ENCODE measurements at regions not wholly inside any gene's neighbourhood (a gene's known extent, or its start where the extent isn't known, plus 50 kb on each side); places are given as distances from the start of the nearest gene placed in this dataset.
"Not testable (repeated sequence)": the region's sequence is repeated elsewhere in the genome, so short reads cannot be mapped to it uniquely, and the experiment has no call there.

GRCh38 chr2:90237923-90238361, 1546.5 kb downstream of the RPIA start:
- not testable (repeated sequence) for DNase-seq

GRCh38 chr2:90238505-90239230, 1547.2 kb downstream of the RPIA start:
- not testable (repeated sequence) for DNase-seq

GRCh38 chr2:90239769-90240168, 1548.3 kb downstream of the RPIA start:
- DNase-seq = not testable (repeated sequence)

- not testable (repeated sequence) for DNase-seq
Measured at GRCh38 chr2:90244902-90245765, 1553.7 kb downstream of the RPIA start.

GRCh38 chr2:90248400-90248799, 1556.9 kb downstream of the RPIA start:
- not testable (repeated sequence) for DNase-seq

- DNase-seq = not testable (repeated sequence)
Measured at GRCh38 chr2:90250350-90250749, 1558.9 kb downstream of the RPIA start.

GRCh38 chr2:90251576-90251975, 1560.1 kb downstream of the RPIA start:
- not testable (repeated sequence) for DNase-seq

- not testable (repeated sequence) for DNase-seq
Measured at GRCh38 chr2:90253306-90253705, 1561.8 kb downstream of the RPIA start.

GRCh38 chr2:90266888-90267287, 1575.4 kb downstream of the RPIA start:
- not testable (repeated sequence) for DNase-seq

GRCh38 chr2:90287751-90288150, 1596.3 kb downstream of the RPIA start:
- not testable (repeated sequence) for DNase-seq

GRCh38 chr2:90288396-90288795, 1596.9 kb downstream of the RPIA start:
- DNase-seq = not testable (repeated sequence)

- not testable (repeated sequence) for DNase-seq
Measured at GRCh38 chr2:90289291-90289980, 1598.0 kb downstream of the RPIA start.

- DNase-seq = not testable (repeated sequence)
Measured at GRCh38 chr2:90290701-90291100, 1599.2 kb downstream of the RPIA start.

GRCh38 chr2:90291168-90291883, 1599.9 kb downstream of the RPIA start:
- not testable (repeated sequence) for DNase-seq

- DNase-seq = not testable (repeated sequence)
Measured at GRCh38 chr2:90291934-90292333, 1600.5 kb downstream of the RPIA start.

- not testable (repeated sequence) for DNase-seq
Measured at GRCh38 chr2:90292451-90292850, 1601.0 kb downstream of the RPIA start.

GRCh38 chr2:90293224-90293623, 1601.8 kb downstream of the RPIA start:
- DNase-seq = not testable (repeated sequence)

GRCh38 chr2:90293806-90294205, 1602.3 kb downstream of the RPIA start:
- DNase-seq = not testable (repeated sequence)

GRCh38 chr2:90295036-90295750, 1603.7 kb downstream of the RPIA start:
- not testable (repeated sequence) for DNase-seq

- DNase-seq = not testable (repeated sequence)
Measured at GRCh38 chr2:90296484-90296777, 1605.0 kb downstream of the RPIA start.

- not testable (repeated sequence) for DNase-seq
Measured at GRCh38 chr2:90297701-90298100, 1606.2 kb downstream of the RPIA start.
